ENCODE measurements at regions not wholly inside any gene's neighbourhood (a gene's known extent, or its start where the extent isn't known, plus 50 kb on each side); places are given as distances from the start of the nearest gene placed in this dataset.

GRCh38 chr12:42704810-42705401 is 115.4 kb upstream of the PRICKLE1 start:
- no peak for DNase-seq

- no peak for DNase-seq
These were observed 114.8 kb upstream of the PRICKLE1 start for GRCh38 chr12:42704340-42704739.

GRCh38 chr12:42701084-42701483 is 111.5 kb upstream of the PRICKLE1 start:
- no peak for DNase-seq

GRCh38 chr12:42698213-42698612 is 108.7 kb upstream of the PRICKLE1 start:
- DNase-seq = no peak

- no peak for DNase-seq
These were observed 107.0 kb upstream of the PRICKLE1 start for GRCh38 chr12:42696406-42697149.

GRCh38 chr12:42695490-42695995 is 106.0 kb upstream of the PRICKLE1 start:
- DNase-seq = no peak

GRCh38 chr12:42692749-42693148 is 103.2 kb upstream of the PRICKLE1 start:
- no peak for DNase-seq

- no peak for DNase-seq
These were observed 102.5 kb upstream of the PRICKLE1 start for GRCh38 chr12:42691991-42692557.

- DNase-seq = no peak
These were observed 100.7 kb upstream of the PRICKLE1 start for GRCh38 chr12:42690264-42690663.

GRCh38 chr12:42689699-42690098 is 100.2 kb upstream of the PRICKLE1 start:
- DNase-seq = no peak

GRCh38 chr12:42686514-42687172 is 97.1 kb upstream of the PRICKLE1 start:
- DNase-seq = no peak

GRCh38 chr12:42684802-42685071 is 95.2 kb upstream of the PRICKLE1 start:
- no peak for DNase-seq

- DNase-seq = no peak
These were observed 94.6 kb upstream of the PRICKLE1 start for GRCh38 chr12:42683933-42684801.

- DNase-seq = no peak
These were observed 93.7 kb upstream of the PRICKLE1 start for GRCh38 chr12:42683266-42683665.

- no peak for DNase-seq
These were observed 89.9 kb upstream of the PRICKLE1 start for GRCh38 chr12:42679466-42679865.

- no peak for DNase-seq
These were observed 87.9 kb upstream of the PRICKLE1 start for GRCh38 chr12:42677461-42677860.

- no peak for DNase-seq
These were observed 84.0 kb upstream of the PRICKLE1 start for GRCh38 chr12:42673535-42673934.

GRCh38 chr12:42670719-42671118 is 81.2 kb upstream of the PRICKLE1 start:
- no peak for DNase-seq

GRCh38 chr12:42669553-42669952 is 80.0 kb upstream of the PRICKLE1 start:
- no peak for DNase-seq

- no peak for DNase-seq
These were observed 77.2 kb upstream of the PRICKLE1 start for GRCh38 chr12:42666671-42667243.

GRCh38 chr12:42663621-42664020 is 74.1 kb upstream of the PRICKLE1 start:
- DNase-seq = no peak
